GM10248 (cell line): ENCODE measurements at regions not wholly inside any gene's neighbourhood (a gene's known extent, or its start where the extent isn't known, plus 50 kb on each side); places are given as distances from the start of the nearest gene placed in this dataset.
"Not testable (repeated sequence)": the region's sequence is repeated elsewhere in the genome, so short reads cannot be mapped to it uniquely, and the experiment has no call there.

ENCODE experiments used
- CTCF ChIA-PET: fragments of 300-600 bp; sonication (Branson Sonifier 250); formaldehyde crosslinking; extraction: SDS; loops from one replicate; lab custom pipeline; 2021; ENCODE audit warnings: antibody characterized with exemption; lab: Yijun Ruan, JAX
- POLR2A ChIA-PET: fragments of 350-650 bp; sonication (Branson Sonifier 250); formaldehyde crosslinking; extraction: SDS; loops from one replicate; lab custom pipeline; 2020; ENCODE audit warnings: antibody characterized with exemption; lab: Yijun Ruan, JAX
- DNase-seq: peaks from one replicate; pipeline ENCODE4 v3.0.0; 2012; ENCODE audit errors: extremely low spot score
- TF ChIP-seq, protein P1 (sequence below): IDR thresholded peaks from 2 replicates; pipeline ENCODE4 v1.5.1; 2012; ENCODE audit warnings: mild to moderate bottlenecking, low read depth; ENCODE audit errors: extremely low read depth, missing control alignments, control extremely low read depth

DNA sequence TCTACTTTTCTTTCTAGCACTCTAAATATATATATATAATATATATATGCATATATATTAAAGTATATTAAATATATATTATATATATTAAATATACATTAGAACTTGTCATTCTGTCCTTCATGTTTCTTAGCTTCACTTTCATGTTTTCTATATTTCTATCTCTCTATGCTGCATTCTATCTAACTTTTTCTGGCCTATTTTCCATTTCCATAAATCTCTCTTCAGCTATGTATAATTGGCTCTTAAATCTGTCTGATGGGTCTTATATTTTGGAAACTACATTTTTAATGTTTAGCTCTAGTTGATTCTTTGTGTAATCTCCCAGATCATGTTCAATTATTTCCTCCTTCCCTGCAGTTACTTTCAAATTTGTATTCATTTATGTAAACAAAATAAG is 72.2 kb downstream of the MTNR1B start:
- DNase-seq: no peak
- POLR2A ChIA-PET: no interaction called here
- CTCF ChIA-PET: no interaction called here
- TF ChIP-seq, protein P1, sequence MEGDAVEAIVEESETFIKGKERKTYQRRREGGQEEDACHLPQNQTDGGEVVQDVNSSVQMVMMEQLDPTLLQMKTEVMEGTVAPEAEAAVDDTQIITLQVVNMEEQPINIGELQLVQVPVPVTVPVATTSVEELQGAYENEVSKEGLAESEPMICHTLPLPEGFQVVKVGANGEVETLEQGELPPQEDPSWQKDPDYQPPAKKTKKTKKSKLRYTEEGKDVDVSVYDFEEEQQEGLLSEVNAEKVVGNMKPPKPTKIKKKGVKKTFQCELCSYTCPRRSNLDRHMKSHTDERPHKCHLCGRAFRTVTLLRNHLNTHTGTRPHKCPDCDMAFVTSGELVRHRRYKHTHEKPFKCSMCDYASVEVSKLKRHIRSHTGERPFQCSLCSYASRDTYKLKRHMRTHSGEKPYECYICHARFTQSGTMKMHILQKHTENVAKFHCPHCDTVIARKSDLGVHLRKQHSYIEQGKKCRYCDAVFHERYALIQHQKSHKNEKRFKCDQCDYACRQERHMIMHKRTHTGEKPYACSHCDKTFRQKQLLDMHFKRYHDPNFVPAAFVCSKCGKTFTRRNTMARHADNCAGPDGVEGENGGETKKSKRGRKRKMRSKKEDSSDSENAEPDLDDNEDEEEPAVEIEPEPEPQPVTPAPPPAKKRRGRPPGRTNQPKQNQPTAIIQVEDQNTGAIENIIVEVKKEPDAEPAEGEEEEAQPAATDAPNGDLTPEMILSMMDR: no peak

DNA sequence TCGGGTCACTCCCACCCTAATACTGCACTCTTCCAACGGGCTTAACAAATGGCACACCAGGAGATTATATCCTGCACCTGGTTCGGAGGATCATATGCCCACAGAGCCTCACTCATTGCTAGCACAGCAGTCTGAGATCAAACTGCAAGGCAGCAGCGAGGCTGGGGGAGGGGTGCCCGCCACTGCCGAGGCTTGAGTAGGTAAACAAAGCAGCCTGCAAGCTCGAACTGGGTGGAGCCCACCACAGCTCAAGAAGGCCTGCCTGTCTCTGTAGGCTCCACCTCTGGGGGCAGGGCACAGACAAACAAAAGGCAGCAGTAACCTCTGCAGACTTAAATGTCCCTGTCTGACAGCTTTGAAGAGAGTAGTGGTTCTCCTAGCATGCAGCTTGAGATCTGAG is 73.7 kb downstream of the MTNR1B start:
- POLR2A ChIA-PET, CTCF ChIA-PET, DNase-seq: not testable (repeated sequence)

DNA sequence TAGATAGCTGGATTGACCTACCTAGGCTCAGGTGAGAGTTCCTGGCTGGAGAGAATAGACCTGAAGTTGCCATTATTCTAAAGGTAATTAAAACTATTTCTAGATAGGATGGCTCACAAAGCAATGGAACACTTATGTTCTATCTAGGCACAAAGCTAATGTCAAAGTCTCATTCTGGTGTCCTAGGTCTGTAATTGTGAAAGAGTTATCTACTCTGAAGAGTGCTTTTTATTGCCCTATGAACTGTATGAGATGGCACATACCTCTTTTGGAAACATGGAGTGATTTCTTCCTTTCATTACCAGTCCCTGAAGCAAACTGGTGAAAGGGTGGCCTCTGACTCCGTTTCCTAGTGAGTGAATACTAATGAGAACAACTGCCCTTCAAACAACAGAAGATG is 80.3 kb downstream of the MTNR1B start:
- ChIA-PET CTCF (interaction anchor here (1.5 kb wide), 1 partner anchor 9 kb away, joined by 3 read pairs; no protein-coding TSS in a partner anchor), POLR2A (no interaction called here)

DNA sequence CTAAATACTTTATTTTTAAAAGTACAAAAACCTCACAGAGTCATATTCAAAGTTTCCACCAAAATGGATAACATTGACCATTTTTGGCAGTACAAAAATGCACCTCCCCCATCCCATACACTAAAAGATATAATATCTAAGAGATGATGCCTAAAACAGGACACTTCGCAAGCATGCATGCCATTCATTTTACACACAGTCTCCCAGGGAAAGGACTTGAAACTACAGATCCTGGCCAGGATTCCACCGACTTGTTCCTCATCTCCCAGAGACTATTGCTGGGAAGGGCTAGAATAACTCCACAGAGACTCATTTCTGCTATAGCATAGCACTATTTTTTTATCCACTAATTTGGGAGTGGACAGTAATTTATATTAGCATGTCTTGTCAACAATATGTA is 81.7 kb downstream of the MTNR1B start:
- TF ChIP-seq, protein P1: no peak
- POLR2A ChIA-PET: no interaction called here
- CTCF ChIA-PET: no interaction called here
- DNase-seq: no peak

More for the DNA sequence above, 80.3 kb downstream of the MTNR1B start:
- DNase-seq: no peak
- TF ChIP-seq, protein P1: no peak

DNA sequence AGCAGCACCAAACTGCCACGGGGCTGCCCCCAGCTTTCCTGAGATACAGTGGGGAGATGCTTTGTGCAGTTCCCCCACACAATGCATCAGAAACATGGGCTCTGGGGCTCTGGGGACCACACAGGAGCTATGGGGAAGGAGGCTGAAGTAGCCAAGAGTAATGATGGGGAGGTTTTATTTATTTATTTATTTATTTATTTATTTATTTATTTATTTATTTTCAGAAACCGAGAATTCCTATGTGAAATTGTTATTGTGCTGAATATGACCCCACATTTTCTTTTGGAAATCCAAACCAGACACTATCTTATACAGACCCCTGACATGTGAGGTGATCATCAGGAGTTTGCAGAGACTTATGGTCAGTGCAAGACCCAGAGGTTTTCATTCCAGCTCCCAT is 84.4 kb downstream of the MTNR1B start:
- ChIA-PET CTCF (interaction anchor here (1.0 to 2.1 kb wide), 4 partner anchors 10 to 181 kb away, joined by 3 to 6 read pairs (median 4); no protein-coding TSS in a partner anchor), POLR2A (no interaction called here)
- TF ChIP-seq, protein P1: no peak
- DNase-seq: no peak

DNA sequence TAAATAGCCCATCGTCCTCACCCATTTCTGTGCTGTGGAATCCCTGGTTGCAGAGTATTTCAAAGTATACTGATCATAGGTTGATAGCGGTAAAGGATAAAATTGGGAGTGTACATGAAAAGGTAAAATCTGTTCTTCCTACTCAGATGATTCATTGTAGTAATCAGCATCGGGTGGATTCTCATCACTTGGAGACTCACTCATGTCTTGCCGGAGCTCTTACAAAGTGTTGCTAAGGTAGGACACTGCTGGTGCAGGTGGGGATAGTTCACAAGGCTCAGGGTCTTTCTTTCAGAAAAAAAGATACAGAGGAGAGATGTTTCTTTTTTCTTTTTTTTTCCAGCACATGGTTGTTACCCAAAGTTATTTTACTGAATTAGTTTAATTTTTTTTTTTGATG is 84.8 kb downstream of the MTNR1B start:
- CTCF ChIA-PET: interaction anchor here (1.0 to 2.1 kb wide), 4 partner anchors 10 to 180 kb away, joined by 3 to 6 read pairs (median 4); no protein-coding TSS in a partner anchor

DNA sequence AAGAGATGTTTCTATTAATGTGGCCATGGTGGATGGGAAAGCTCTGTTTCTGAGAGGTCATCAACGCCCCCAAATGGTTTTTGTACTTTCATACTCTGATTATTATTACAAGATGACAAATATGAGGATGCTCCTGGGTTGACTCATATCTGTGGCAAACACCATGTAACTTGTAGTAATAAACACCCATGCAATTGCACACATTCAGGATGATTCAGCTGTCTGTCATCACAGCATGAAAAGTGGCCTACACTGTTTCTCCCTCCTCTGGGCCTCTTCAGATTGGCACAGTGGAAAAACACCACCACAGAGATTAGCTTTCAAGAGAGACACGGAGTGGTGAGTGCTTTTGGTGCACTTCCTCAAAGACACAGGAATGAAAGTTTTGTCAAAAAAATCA is 85.4 kb downstream of the MTNR1B start:
- TF ChIP-seq, protein P1: no peak
- DNase-seq: no peak
- ChIA-PET POLR2A (no interaction called here), CTCF (interaction anchor here (1.0 to 2.1 kb wide), 3 partner anchors 11 to 180 kb away, joined by 3 to 6 read pairs (median 4); no protein-coding TSS in a partner anchor)

More for the DNA sequence above, 84.8 kb downstream of the MTNR1B start:
- no peak for DNase-seq
- POLR2A ChIA-PET: no interaction called here
- TF ChIP-seq, protein P1: no peak
